PFSK-1 (cell line): ENCODE measurements at regions not wholly inside any gene's neighbourhood (a gene's known extent, or its start where the extent isn't known, plus 50 kb on each side); places are given as distances from the start of the nearest gene placed in this dataset.

Experiments used
- FOXP2 ChIP-seq: optimal IDR thresholded peaks from 2 replicates; pipeline ENCODE3; 2011; ENCODE audit warnings: borderline replicate concordance, control low read depth, inconsistent platforms; ENCODE audit not compliant: insufficient read depth; ENCODE audit errors: extremely low read length, extremely low read depth
- POLR2AphosphoS5 ChIP-seq: IDR thresholded peaks from 2 replicates; pipeline ENCODE4 v1.6.1; 2012; ENCODE audit warnings: low read depth, mild to moderate bottlenecking, control low read depth, low read length, moderate library complexity
- SIN3A ChIP-seq: IDR thresholded peaks from 2 replicates; pipeline ENCODE4 v1.6.1; 2012; ENCODE audit warnings: mild to moderate bottlenecking, low read length, moderate library complexity, borderline replicate concordance; ENCODE audit not compliant: insufficient read depth
- TAF1 ChIP-seq: IDR thresholded peaks from 2 replicates; pipeline ENCODE4 v1.6.1; 2012; ENCODE audit warnings: low read length, control low read depth, borderline replicate concordance; ENCODE audit not compliant: insufficient read depth
- TF ChIP-seq, protein P1 (sequence below), 2 experiments: IDR thresholded peaks; 2 replicates each; pipeline versions ENCODE4 v1.6.1 to v1.8.0; 2011 to 2012; ENCODE audit warnings: low read depth in 2 of 2, low read length in 2 of 2, control low read depth in 1 of 2, inconsistent platforms in 1 of 2, mild to moderate bottlenecking in 1 of 2, moderate library complexity in 1 of 2; ENCODE audit not compliant: insufficient read depth in 1 of 2

DNA sequence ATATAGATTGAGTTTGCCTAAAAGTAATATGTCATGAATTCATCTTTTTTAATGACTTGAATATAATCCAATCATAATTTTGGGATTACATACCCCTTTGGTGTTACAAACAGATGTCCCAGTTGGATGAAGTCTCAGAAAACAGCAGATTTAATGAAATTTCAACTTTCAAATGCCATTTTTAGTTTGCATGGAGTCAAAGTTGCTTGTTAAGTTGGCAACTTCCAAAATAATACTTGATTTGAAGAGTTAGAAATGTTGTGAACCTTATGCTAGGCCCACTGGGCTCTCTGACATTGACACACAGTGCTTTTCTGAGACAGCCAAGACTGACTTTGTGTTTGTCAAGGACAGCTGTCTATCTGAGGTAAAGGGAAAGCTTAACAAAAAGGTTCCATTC lies 248.1 kb downstream of the KIF20B start:
- no peak for TF ChIP-seq FOXP2
- TF ChIP-seq POLR2AphosphoS5 = no peak
- TF ChIP-seq, protein P1, sequence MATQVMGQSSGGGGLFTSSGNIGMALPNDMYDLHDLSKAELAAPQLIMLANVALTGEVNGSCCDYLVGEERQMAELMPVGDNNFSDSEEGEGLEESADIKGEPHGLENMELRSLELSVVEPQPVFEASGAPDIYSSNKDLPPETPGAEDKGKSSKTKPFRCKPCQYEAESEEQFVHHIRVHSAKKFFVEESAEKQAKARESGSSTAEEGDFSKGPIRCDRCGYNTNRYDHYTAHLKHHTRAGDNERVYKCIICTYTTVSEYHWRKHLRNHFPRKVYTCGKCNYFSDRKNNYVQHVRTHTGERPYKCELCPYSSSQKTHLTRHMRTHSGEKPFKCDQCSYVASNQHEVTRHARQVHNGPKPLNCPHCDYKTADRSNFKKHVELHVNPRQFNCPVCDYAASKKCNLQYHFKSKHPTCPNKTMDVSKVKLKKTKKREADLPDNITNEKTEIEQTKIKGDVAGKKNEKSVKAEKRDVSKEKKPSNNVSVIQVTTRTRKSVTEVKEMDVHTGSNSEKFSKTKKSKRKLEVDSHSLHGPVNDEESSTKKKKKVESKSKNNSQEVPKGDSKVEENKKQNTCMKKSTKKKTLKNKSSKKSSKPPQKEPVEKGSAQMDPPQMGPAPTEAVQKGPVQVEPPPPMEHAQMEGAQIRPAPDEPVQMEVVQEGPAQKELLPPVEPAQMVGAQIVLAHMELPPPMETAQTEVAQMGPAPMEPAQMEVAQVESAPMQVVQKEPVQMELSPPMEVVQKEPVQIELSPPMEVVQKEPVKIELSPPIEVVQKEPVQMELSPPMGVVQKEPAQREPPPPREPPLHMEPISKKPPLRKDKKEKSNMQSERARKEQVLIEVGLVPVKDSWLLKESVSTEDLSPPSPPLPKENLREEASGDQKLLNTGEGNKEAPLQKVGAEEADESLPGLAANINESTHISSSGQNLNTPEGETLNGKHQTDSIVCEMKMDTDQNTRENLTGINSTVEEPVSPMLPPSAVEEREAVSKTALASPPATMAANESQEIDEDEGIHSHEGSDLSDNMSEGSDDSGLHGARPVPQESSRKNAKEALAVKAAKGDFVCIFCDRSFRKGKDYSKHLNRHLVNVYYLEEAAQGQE (IDR thresholded peaks at IDR 0.05; ENCODE audit: insufficient read depth in 1 of 2, low read depth in 2 of 2, low read length in 2 of 2) = no peak
- TF ChIP-seq TAF1 = no peak
- no peak for TF ChIP-seq SIN3A

DNA sequence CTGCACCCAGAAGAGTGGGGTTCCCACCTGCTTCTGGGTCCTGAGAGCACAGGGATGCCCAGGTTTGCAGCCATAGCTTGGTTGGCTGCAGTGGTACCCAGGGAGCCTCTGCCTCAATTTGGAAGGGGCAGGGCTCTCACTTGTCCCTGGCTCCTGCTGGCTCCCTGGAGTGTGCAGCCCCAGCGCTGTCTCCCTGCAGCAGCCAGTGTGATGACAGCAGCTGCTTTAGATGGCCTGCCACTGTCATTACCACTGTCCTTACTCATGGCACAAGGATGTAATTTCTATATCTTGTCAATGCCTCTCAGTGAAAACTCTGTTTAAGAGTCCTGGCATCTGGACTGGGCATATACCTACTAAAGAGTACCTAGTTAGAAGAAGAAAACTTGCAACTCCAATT lies 250.9 kb downstream of the KIF20B start:
- TF ChIP-seq FOXP2 (no peak), SIN3A (no peak), TAF1 (no peak), POLR2AphosphoS5 (no peak)
- TF ChIP-seq, protein P1 (IDR thresholded peaks at IDR 0.05; ENCODE audit: insufficient read depth in 1 of 2, low read depth in 2 of 2, low read length in 2 of 2) = no peak

DNA sequence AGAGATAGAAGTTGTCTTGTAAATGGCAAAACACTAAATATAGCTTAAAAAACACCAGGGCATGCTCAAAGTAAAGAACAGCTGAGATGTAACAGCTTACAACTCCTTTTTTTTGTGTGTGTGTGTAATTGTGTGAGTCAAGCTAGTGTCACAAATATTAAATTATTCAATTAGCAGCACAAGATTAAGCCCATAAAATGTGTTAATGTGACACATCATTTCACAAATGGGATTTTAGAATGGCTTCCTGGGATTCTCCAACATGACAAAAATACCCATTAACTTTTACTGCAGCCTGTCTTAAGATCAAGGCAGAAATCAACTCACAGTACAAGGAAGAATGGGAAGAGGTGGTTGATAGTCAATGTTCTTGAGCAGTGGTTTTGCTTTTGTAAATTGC lies 251.4 kb downstream of the KIF20B start:
- TF ChIP-seq TAF1 (no peak), FOXP2 (no peak), SIN3A (no peak), POLR2AphosphoS5 (no peak)
- TF ChIP-seq, protein P1 (IDR thresholded peaks at IDR 0.05; ENCODE audit: insufficient read depth in 1 of 2, low read depth in 2 of 2, low read length in 2 of 2) = no peak

DNA sequence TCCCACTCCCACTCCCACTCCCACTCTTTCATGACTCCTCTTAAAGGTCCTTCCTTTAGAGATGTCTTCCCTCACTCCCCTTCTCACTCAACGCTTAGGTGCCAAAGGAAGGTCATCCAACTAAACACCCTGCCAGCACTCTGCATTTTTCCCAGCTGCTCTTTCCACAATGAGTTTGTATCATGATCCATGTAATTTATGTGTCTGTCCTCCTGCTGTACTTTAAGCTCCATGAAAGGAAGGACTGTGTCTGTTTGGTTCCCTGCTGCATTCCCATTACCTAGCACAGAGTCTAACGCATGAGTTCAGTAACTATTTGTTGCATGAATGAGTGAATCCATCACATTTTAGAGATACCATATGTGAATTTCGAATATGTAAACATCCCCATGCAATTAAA lies 252.7 kb downstream of the KIF20B start:
- no peak for TF ChIP-seq FOXP2

DNA sequence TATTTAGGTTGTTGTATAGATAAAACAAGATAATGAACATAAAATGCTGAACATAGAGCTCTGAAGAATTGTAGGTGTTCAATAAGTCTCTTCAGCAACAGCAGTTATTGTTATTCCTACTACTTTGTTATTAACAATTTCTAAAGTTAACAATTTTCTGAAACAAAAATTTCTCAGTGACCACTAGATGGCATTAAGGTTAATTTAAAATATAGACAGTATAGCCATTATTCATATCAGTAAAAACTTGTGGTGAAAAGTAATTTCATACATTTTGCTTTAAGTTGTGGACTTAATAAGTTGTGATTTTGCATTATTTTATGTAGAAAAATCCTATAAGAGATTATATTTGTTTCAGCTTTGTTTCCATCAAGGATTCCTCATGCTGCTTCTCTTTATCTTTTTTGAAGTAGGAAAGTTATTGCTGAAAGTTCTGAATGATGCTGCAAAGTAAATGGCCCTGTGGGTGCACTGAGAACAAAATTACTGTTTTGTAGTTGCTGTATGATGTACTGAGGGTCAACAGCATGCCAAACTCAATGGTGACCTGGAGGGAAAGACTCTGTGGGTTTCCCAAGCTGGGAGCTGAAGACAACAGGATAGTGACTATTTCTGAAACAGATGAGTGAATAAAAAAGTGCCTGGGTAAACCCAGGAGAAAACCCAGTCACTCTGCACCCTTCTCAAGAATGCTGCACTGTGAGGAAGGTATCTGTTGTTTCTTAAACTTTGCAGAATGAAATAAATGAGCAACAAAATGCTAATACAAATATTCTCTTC lies 253.6 kb downstream of the KIF20B start:
- TF ChIP-seq, protein P1 (IDR thresholded peaks at IDR 0.05; ENCODE audit: insufficient read depth in 1 of 2, low read depth in 2 of 2, low read length in 2 of 2) = no peak
- TF ChIP-seq FOXP2 (no peak), POLR2AphosphoS5 (no peak), SIN3A (no peak), TAF1 (no peak)
